ENCODE measurements at regions not wholly inside any gene's neighbourhood (a gene's known extent, or its start where the extent isn't known, plus 50 kb on each side); places are given as distances from the start of the nearest gene placed in this dataset.

- TF ChIP-seq CTCF (IDR thresholded peaks at IDR 0.05): no peak
- TF ChIP-seq POLR2A (IDR thresholded peaks at IDR 0.05): no peak
Observed at GRCh38 chr7:145471883-145472282, 636.0 kb upstream of the TPK1 start.
